Mesothelial cell of epicardium (in vitro differentiated cells): ENCODE measurements at regions not wholly inside any gene's neighbourhood (a gene's known extent, or its start where the extent isn't known, plus 50 kb on each side); places are given as distances from the start of the nearest gene placed in this dataset.

ENCODE experiments used
- DNase-seq, 2 experiments: peaks; one replicate each; pipeline ENCODE4 v3.0.0; 2021; ENCODE audit warnings: low spot score in 2 of 2; ENCODE audit not compliant: unreplicated experiment in 2 of 2
- H3K27ac Mint-ChIP-seq: 2 replicates; pipeline ENCODE4 v1.8.0; 2021; ENCODE audit warnings: mixed read lengths
- H3K27me3 Mint-ChIP-seq: 2 replicates; pipeline ENCODE4 v1.8.0; 2021; ENCODE audit warnings: low read depth, mixed read lengths
- H3K36me3 Mint-ChIP-seq: 2 replicates; pipeline ENCODE4 v1.8.0; 2021; ENCODE audit warnings: mixed read lengths
- H3K4me1 Mint-ChIP-seq: 2 replicates; pipeline ENCODE4 v1.8.0; 2021; ENCODE audit warnings: mixed read lengths
- H3K4me3 Mint-ChIP-seq: 2 replicates; pipeline ENCODE4 v1.8.0; 2021; ENCODE audit warnings: mild to moderate bottlenecking, moderate library complexity, mixed read lengths
- H3K9me3 Mint-ChIP-seq: 2 replicates; pipeline ENCODE4 v1.8.0; 2021; ENCODE audit warnings: mixed read lengths
- CTCF ChIP-seq: fragments of 200-600 bp; sonication (generic); IDR thresholded peaks from one replicate; pipeline ENCODE4 v1.5.0; 2021; ENCODE audit warnings: antibody characterized with exemption; ENCODE audit not compliant: unreplicated experiment

DNA sequence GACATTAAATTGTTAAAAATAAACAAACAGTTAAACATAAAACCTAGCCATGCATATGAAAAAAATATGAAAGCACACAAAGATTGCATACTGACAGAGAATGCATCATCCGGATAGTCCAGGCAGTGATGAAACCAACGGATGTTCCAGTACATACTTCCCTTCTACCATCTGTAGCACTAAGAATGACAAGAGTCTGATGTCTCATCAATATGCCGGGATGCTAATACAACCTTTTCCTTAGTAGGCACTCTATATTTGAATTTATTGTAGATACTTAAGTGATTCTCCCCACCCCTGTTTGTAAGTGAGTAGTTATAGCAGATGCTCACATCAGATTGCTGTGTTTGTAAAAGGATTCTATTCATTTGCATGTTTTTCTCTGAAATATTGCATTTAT lies 571.2 kb upstream of the WWC1 start:
- TF ChIP-seq CTCF, result no peak
- H3K4me3 Mint-ChIP-seq, result no peak overlapping the region
- H3K27me3 Mint-ChIP-seq, result no peaks in the 10 kb centered on the region
- peaks cover 22% of the 10 kb centered on the region for H3K4me1 Mint-ChIP-seq
- H3K27ac Mint-ChIP-seq, result no peak overlapping the region
- no peak for DNase-seq
- no peaks in the 10 kb centered on the region for H3K9me3 Mint-ChIP-seq
- H3K36me3 Mint-ChIP-seq, result no peaks in the 10 kb centered on the region

DNA sequence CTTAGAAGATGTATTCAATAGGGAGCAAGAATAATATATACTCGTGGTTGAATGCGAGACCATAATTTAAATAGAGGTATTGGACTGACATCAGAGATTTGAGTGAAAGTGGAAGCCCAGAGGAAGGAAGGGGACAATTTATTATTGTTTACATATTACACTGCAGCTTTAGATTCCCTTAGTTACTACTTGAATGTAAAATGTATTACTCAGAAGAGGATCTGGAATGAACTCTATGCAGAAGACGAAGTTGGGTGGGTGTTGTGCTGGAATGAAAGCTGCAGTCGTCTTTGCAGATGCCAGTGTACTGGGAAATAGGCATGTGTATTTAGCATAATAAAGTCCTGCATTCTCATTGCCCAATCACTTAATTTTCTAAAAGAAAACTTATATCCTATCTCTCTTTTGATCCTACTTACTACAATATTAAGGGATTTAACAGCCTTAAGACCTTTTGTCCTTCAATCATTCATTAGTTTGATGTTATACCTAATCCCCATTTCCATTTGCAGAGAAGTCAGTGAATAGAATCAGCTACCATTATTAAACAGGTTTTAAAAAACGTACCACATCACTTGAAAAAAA lies 570.7 kb upstream of the WWC1 start:
- H3K36me3 Mint-ChIP-seq, result no peaks in the 10 kb centered on the region
- DNase-seq, result no peak
- peaks cover 27% of the 10 kb centered on the region for H3K4me1 Mint-ChIP-seq
- no peak for TF ChIP-seq CTCF
- H3K27ac Mint-ChIP-seq, result no peak overlapping the region
- H3K9me3 Mint-ChIP-seq, result no peaks in the 10 kb centered on the region
- no peak overlapping the region for H3K4me3 Mint-ChIP-seq
- no peaks in the 10 kb centered on the region for H3K27me3 Mint-ChIP-seq

- H3K4me1 Mint-ChIP-seq, result peaks cover 23% of the 10 kb centered on the region
- H3K27me3 Mint-ChIP-seq, result no peaks in the 10 kb centered on the region
- TF ChIP-seq CTCF, result no peak
Observed at GRCh38 chr5:167721926-167722440, 569.5 kb upstream of the WWC1 start.

DNA sequence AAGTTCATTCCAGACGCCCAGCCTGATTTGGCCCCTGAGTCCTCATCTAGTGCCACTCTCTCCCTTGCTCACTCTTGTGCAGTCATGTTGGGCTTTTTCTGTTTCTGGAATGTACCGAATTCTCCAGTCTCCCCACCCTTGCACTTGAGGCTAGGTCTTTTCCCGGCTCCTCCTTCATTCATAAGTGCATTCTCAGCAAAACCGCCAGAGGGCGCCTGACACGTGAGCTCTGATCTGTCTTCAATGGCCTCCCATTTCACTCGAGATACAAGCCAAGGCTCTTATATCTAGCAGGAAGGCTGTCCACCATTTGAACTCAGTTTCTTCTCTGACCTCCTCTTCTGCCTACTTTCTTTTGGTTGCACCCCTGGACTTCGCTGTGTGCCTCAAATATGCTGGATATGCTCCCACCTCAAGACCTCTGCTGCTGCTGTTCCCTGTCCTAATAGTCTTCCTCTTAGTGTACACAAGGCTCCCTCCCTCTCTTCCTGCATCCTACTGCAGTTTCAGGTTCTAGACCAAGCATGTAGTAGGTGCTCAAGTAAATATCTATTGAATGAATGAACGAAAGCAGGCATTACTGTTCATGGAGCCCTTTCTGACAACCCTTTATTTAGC lies 568.1 kb upstream of the WWC1 start:
- H3K4me3 Mint-ChIP-seq, result no peak overlapping the region
- H3K27ac Mint-ChIP-seq, result peak overlapping the region; percentile 3
- peaks cover 23% of the 10 kb centered on the region for H3K4me1 Mint-ChIP-seq
- peak; percentile 91 for TF ChIP-seq CTCF
- no peaks in the 10 kb centered on the region for H3K9me3 Mint-ChIP-seq
- H3K36me3 Mint-ChIP-seq, result no peaks in the 10 kb centered on the region
- H3K27me3 Mint-ChIP-seq, result no peaks in the 10 kb centered on the region
- peak; percentile 29 to 81 for DNase-seq

More at GRCh38 chr5:167721926-167722440, 569.5 kb upstream of the WWC1 start:
- H3K36me3 Mint-ChIP-seq, result no peaks in the 10 kb centered on the region
- no peak for DNase-seq
- no peaks in the 10 kb centered on the region for H3K9me3 Mint-ChIP-seq
- H3K4me3 Mint-ChIP-seq, result no peak overlapping the region
- H3K27ac Mint-ChIP-seq, result no peak overlapping the region

GRCh38 chr5:167725264-167725663 lies 566.2 kb upstream of the WWC1 start:
- Mint-ChIP-seq H3K4me1 (peaks cover 27% of the 10 kb centered on the region), H3K4me3 (no peak overlapping the region), H3K27me3 (no peaks in the 10 kb centered on the region), H3K27ac (no peak overlapping the region), H3K9me3 (no peaks in the 10 kb centered on the region), H3K36me3 (no peaks in the 10 kb centered on the region)
- TF ChIP-seq CTCF, result no peak
- no peak for DNase-seq
